Esophagus muscularis mucosa (tissue), 4 donors: ENCODE measurements at regions not wholly inside any gene's neighbourhood (a gene's known extent, or its start where the extent isn't known, plus 50 kb on each side); places are given as distances from the start of the nearest gene placed in this dataset.

Source experiments
- DNase-seq: peaks from one replicate; pipeline ENCODE4 v3.0.0-alpha.2; 2017; ENCODE audit errors: extremely low spot score
- H3K27ac ChIP-seq, 4 donors: fragments of 200-600 bp; sonication (generic); replicated peaks in 1 of 4; 1 replicate in 3 of 4; 2 replicates in 1 of 4; pipeline ENCODE4 v1.5.1; 2016 to 2019; ENCODE audit warnings: mild to moderate bottlenecking in 1 of 4
- H3K27me3 ChIP-seq, 4 donors: fragments of 200-600 bp; sonication (generic); one replicate each; pipeline versions ENCODE4 v1.5.1 to v1.6.0; 2016 to 2019
- H3K36me3 ChIP-seq, 4 donors: fragments of 200-600 bp; sonication (generic); one replicate each; pipeline ENCODE4 v1.5.1; 2016 to 2019
- H3K4me1 ChIP-seq, 4 donors: fragments of 200-600 bp; sonication (generic); one replicate each; pipeline ENCODE4 v1.5.1; 2016 to 2019
- H3K4me3 ChIP-seq, 4 donors: fragments of 200-600 bp; sonication (generic); 1 replicate in 2 of 4; 2 replicates in 2 of 4; pipeline ENCODE4 v1.5.1; 2016 to 2019; ENCODE audit warnings: mild to moderate bottlenecking in 4 of 4, moderate library complexity in 1 of 4
- H3K9me3 ChIP-seq, 4 donors: fragments of 200-600 bp; sonication (generic); 1 replicate in 3 of 4; 2 replicates in 1 of 4; pipeline ENCODE4 v1.5.1; 2016 to 2019
- CTCF ChIP-seq, 3 experiments: fragments of 200-600 bp in 2 of 3; fragments of 450-650 bp in 1 of 3; sonication (generic) in 2 of 3; IDR thresholded peaks; one replicate each; pipeline ENCODE4 v1.5.1; 2017 to 2019; ENCODE audit warnings: antibody characterized with exemption in 3 of 3, mild to moderate bottlenecking in 2 of 3, moderate library complexity in 1 of 3
- EP300 ChIP-seq: sonication (generic); formaldehyde crosslinking; IDR thresholded peaks from one replicate; pipeline ENCODE4 v1.6.1; 2017; ENCODE audit warnings: antibody characterized with exemption
- POLR2A ChIP-seq: fragments of 450-650 bp; IDR thresholded peaks from one replicate; pipeline ENCODE4 v1.6.1; 2017; ENCODE audit warnings: antibody characterized with exemption, moderate library complexity, mild to moderate bottlenecking, low read depth
- POLR2AphosphoS5 ChIP-seq, 2 donors: sonication (generic); formaldehyde crosslinking; IDR thresholded peaks; one replicate each; pipeline ENCODE4 v1.6.1; 2017; ENCODE audit warnings: antibody characterized with exemption in 2 of 2
- WGBS: methylation state at CpG from one replicate; pipeline ENCODE4 v1.1.5; 2018; 5-methylcytosine and 5-hydroxymethylcytosine counted together
- intact Hi-C: fragments of 100-400 bp; cut with DNase I; formaldehyde crosslinking; loops from one replicate; pipeline ENCODE4 v1.15.1; 2023

DNA sequence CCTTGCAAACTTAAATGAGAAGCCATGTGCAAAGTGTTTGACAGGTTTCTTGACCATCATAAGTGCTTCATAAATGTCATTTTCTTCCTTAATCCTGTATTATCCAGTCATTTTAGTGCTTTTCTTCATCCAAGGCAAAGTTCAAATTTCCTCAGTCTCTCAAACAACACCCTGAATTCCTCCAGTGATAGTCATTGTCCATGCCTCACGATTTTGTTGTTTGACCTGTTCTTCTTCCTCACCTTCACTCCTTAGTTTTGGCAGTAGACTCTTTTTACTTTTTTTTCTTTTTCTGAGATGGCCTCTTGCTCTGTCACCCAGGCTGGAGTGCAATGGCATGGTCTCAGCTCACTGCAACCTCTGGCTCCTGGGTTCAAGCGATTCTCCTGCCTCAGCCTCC lies 1257.3 kb downstream of the FAM181B start:
- intact Hi-C loops, result no loop called here
- Histone ChIP-seq H3K27me3 (no peaks in the 10 kb centered on the region), H3K27ac (no peak overlapping the region), H3K4me1 (no peaks in the 10 kb centered on the region), H3K4me3 (no peak overlapping the region), H3K9me3 (no peaks in the 10 kb centered on the region), H3K36me3 (no peaks in the 10 kb centered on the region)
- no peak for DNase-seq
- 90% methylated on average over 2 of the region's 2 CpGs for WGBS
- TF ChIP-seq POLR2AphosphoS5 (IDR thresholded peaks at IDR 0.05) (no peak), POLR2A (no peak), EP300 (no peak), CTCF (IDR thresholded peaks at IDR 0.05) (no peak)

DNA sequence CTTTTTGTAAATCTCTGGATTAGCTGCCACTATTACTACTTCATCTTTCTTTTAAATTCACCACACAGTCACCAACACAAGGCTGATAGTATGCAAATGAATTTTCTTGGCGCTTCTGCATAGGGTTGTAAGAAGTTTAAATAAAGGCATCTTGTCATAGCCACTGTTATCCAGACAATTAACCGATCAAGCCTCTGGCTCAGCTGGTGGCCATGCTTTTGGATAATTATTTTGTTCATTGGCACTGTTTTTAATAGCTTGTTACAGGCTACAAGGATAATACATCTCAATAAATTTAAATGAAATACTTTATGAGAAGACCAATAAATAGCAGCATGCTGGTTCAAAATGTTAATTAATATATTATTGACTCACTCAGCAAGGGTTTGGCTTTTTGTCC lies 1261.0 kb downstream of the FAM181B start:
- no peak overlapping the region for H3K27ac ChIP-seq
- no peaks in the 10 kb centered on the region for H3K27me3 ChIP-seq
- no peak for DNase-seq
- 68% methylated on average over 2 of the region's 2 CpGs for WGBS
- no peaks in the 10 kb centered on the region for H3K4me1 ChIP-seq
- intact Hi-C loops, result no loop called here
- H3K9me3 ChIP-seq, result no peaks in the 10 kb centered on the region
- no peak for TF ChIP-seq EP300
- no peak for TF ChIP-seq POLR2AphosphoS5 (IDR thresholded peaks at IDR 0.05)
- no peak for TF ChIP-seq CTCF (IDR thresholded peaks at IDR 0.05)
- TF ChIP-seq POLR2A, result no peak
- H3K4me3 ChIP-seq, result no peak overlapping the region
- H3K36me3 ChIP-seq, result no peaks in the 10 kb centered on the region

DNA sequence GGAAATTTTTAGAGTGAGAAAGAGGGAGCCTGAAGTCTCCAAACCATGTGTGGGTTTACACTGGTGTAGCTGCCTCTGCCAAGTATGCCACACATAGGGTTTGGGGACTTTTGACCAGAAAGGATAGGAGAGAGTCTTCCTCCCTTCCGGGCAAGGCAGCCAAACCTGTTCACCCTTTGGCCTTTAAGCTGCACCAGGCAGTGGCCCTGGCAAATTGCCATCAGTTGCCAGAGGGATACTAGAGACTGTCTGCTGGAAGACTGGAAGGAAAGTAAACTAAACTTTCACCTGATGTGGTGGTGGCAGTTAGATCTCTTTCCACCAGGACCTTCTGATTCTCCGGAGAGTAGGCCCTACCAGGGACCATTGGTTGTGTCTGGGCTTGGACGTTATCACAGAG lies 1263.2 kb downstream of the FAM181B start:
- no peak for DNase-seq
- Histone ChIP-seq H3K27me3 (no peaks in the 10 kb centered on the region), H3K4me1 (no peaks in the 10 kb centered on the region), H3K27ac (no peak overlapping the region), H3K4me3 (no peak overlapping the region), H3K9me3 (no peaks in the 10 kb centered on the region), H3K36me3 (no peaks in the 10 kb centered on the region)
- TF ChIP-seq POLR2AphosphoS5 (IDR thresholded peaks at IDR 0.05) (no peak), POLR2A (no peak), CTCF (IDR thresholded peaks at IDR 0.05) (no peak), EP300 (no peak)
- intact Hi-C loops, result no loop called here
- WGBS, result 94% methylated on average over 3 of the region's 3 CpGs

DNA sequence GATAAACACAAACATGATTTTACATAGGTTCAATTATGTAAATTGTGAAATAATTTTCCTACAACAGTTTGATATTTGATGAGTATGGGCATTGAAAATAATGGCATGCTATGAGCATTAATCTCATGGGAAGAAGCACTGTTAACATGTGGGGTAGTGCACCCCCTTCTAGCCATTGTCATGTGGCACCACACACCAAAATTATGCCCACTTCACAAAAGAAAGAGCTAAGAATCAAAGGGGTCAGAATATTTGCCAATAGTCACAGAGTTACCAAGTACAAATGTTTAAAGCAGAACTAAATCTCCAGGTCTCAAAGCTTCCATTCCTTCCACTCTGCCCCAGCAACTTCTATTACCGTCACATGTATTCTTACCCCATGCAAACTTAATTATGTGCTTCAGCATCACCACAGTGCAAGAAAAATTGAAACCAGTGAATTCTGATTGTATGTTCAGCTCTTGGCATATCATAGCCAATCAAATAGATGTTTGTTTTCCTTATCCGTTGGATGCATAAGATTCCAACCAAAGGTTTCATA lies 1273.8 kb downstream of the FAM181B start:
- H3K9me3 ChIP-seq, result no peaks in the 10 kb centered on the region
- DNase-seq, result no peak

More for the DNA sequence above, 1273.8 kb downstream of the FAM181B start:
- no peak overlapping the region for H3K4me3 ChIP-seq
- no peak overlapping the region for H3K27ac ChIP-seq
- WGBS, result 76% methylated on average over 2 of the region's 2 CpGs
- no peaks in the 10 kb centered on the region for H3K4me1 ChIP-seq
- H3K36me3 ChIP-seq, result no peaks in the 10 kb centered on the region
- no peaks in the 10 kb centered on the region for H3K27me3 ChIP-seq
- intact Hi-C loops, result no loop called here
- TF ChIP-seq POLR2A, result no peak
- TF ChIP-seq CTCF (IDR thresholded peaks at IDR 0.05), result no peak
- TF ChIP-seq EP300, result no peak
- no peak for TF ChIP-seq POLR2AphosphoS5 (IDR thresholded peaks at IDR 0.05)
